ENCODE measurements at regions not wholly inside any gene's neighbourhood (a gene's known extent, or its start where the extent isn't known, plus 50 kb on each side); places are given as distances from the start of the nearest gene placed in this dataset.
A peak's percentile ranks its signal among the peaks of the same experiment; 100 is the strongest.

DNA sequence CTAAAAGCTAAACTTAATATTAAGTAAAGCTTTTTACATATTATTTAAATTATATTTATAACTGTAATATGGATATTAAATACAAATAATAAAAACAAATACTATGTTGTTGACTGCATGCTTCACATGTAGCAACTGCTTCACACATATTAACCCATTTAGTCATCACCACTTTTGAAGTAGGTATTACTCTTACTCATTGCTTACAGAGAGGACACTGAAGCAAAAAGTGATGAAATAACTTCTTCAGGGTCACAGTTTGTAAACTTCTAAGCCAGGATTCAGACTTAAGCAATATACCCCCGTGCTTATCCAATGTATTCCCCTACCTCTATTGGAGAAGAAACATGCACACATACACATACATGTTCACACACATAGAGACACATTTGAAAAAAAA is 166.6 kb downstream of the DKK2 start:
- intact Hi-C loops (cut with DNase I), result no loop called here
- ATAC-seq, result no peak

DNA sequence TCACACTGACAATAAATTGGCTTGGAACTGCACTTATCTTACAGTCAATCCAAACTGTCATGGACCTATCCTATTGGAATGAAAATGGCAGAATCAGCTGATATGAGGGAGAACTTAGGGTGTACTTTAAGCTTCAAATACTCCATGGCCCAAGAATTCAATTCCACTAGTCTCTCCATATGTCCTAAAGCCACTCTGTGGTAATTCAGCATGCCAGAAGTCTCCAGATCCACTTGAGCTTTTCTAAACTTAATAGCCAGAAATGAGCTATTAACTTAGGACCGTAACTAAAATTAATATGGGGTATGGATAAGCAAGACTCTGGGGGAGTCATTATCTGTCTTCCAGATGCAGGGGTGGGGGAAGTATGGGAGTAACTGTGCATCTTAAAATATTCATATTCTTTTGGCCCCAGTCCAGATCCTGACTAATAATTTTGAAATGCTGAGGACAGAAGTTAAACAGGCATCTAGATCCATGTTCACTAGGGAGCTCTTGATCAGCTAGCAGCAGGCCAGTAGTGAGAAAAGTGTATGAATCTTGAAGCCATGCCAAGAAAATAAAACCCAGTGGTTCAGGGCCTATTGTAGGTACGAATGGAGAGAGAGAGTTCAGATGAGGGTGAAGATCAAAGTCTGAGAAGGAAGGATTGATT is 167.6 kb downstream of the DKK2 start:
- H3K36me3 ChIP-seq, result no peaks in the 10 kb centered on the region
- TF ChIP-seq, protein P1, sequence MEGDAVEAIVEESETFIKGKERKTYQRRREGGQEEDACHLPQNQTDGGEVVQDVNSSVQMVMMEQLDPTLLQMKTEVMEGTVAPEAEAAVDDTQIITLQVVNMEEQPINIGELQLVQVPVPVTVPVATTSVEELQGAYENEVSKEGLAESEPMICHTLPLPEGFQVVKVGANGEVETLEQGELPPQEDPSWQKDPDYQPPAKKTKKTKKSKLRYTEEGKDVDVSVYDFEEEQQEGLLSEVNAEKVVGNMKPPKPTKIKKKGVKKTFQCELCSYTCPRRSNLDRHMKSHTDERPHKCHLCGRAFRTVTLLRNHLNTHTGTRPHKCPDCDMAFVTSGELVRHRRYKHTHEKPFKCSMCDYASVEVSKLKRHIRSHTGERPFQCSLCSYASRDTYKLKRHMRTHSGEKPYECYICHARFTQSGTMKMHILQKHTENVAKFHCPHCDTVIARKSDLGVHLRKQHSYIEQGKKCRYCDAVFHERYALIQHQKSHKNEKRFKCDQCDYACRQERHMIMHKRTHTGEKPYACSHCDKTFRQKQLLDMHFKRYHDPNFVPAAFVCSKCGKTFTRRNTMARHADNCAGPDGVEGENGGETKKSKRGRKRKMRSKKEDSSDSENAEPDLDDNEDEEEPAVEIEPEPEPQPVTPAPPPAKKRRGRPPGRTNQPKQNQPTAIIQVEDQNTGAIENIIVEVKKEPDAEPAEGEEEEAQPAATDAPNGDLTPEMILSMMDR (IDR thresholded peaks at IDR 0.05), result no peak
- ATAC-seq (no peak), DNase-seq (no peak)
- no peak overlapping the region for H3K4me3 ChIP-seq
- H3K9me3 ChIP-seq, result no peaks in the 10 kb centered on the region
- no peak overlapping the region for H3K27ac ChIP-seq
- H3K4me1 ChIP-seq, result no peaks in the 10 kb centered on the region
- no peaks in the 10 kb centered on the region for H3K27me3 ChIP-seq (ENCODE audit: low read depth)
- intact Hi-C loops (cut with DNase I), result no loop called here

More for the DNA sequence above, 166.6 kb downstream of the DKK2 start:
- Histone ChIP-seq H3K9me3 (no peaks in the 10 kb centered on the region), H3K4me3 (no peak overlapping the region), H3K27me3 (ENCODE audit: low read depth) (no peaks in the 10 kb centered on the region), H3K4me1 (no peaks in the 10 kb centered on the region), H3K27ac (no peak overlapping the region), H3K36me3 (no peaks in the 10 kb centered on the region)
- TF ChIP-seq, protein P1 (IDR thresholded peaks at IDR 0.05), result no peak
- DNase-seq, result no peak

DNA sequence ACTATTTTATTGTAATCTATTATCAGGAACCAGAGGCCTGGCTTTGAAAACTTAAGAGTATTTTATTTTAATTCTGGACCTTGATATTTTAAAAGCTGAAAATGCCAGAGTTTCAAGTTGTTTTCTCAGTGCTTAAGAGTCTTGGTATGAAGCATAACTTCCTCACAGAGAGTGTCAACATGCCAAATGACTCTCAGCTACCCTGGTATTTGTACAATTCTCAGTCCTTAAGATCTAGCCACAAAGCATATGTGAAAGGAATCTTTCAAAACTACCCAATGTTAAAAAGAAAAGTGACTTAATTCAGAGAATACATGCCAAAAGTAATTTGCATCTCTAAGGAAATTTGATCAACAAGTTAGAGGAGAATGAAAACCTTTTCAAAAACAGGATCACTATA is 171.9 kb downstream of the DKK2 start:
- peak; percentile 64 to 92 for ATAC-seq
- no peak overlapping the region for H3K27ac ChIP-seq
- H3K36me3 ChIP-seq, result no peaks in the 10 kb centered on the region
- H3K9me3 ChIP-seq, result no peaks in the 10 kb centered on the region
- no peak overlapping the region for H3K4me3 ChIP-seq
- H3K27me3 ChIP-seq (ENCODE audit: low read depth), result no peaks in the 10 kb centered on the region
- intact Hi-C loops (cut with DNase I), result no loop called here
- TF ChIP-seq, protein P1 (IDR thresholded peaks at IDR 0.05), result no peak
- DNase-seq, result no peak
- no peaks in the 10 kb centered on the region for H3K4me1 ChIP-seq

DNA sequence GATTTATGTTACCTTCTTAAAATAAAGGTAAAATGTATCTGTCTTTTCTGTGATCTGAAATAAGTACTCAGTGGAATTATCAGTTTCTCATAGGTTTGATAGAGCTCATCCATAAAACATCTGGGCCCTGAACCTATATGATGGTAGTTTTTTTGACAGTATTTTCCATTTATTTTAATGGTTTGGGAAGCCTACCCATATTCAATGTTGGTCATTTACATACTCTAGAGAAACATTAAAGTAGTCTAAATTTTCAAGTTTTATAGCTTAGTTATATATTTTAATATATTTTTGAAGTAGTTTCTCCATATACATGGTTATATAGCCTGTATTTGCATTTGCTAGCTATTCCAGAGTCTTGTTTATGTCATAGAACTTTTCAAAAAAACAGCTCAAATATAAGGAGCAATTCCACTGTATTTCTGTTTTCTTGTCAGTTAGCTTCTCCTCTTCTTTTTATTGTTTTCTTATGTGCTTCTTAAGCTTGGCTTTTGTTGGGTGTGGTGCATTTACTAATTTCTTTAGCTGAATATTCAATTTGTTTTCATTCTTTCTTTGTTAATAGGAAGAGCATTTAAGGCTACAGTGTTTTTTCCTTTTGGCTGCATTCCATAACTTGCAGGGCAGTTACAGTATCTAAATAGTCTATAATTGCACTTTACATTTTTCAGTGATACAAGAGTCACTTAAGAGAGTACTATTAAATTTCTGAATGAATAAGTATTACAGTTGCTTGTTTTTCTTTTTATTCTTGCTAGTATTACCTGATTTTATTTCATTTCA is 181.4 kb downstream of the DKK2 start:
- TF ChIP-seq, protein P1 (IDR thresholded peaks at IDR 0.05), result no peak
- Histone ChIP-seq H3K4me3 (no peak overlapping the region), H3K27me3 (ENCODE audit: low read depth) (no peaks in the 10 kb centered on the region), H3K36me3 (no peaks in the 10 kb centered on the region), H3K4me1 (no peaks in the 10 kb centered on the region), H3K9me3 (no peaks in the 10 kb centered on the region), H3K27ac (no peak overlapping the region)
- ATAC-seq (no peak), DNase-seq (no peak)
- intact Hi-C loops (cut with DNase I), result no loop called here

DNA sequence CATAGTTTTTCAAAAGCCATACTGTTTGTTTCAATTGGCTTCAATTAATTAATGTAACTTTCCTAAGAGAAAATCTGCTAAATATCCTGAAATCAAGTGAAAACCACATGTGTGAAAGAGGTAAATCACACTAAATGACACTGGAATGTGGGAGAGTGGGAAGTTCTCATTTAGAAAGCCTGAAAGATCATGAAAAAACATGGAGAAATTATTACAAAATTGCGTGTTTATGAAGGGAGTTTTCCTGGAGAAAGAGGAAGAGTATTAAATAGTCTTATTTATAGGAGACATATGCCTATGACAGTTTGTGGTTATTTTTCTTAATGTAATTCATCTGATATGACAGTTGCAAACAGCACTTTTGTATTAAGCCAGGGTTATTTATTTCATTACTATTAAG is 183.7 kb downstream of the DKK2 start:
- H3K27ac ChIP-seq, result no peak overlapping the region
- H3K9me3 ChIP-seq, result no peaks in the 10 kb centered on the region
- no peak for DNase-seq
- H3K36me3 ChIP-seq, result no peaks in the 10 kb centered on the region
- H3K4me3 ChIP-seq, result no peak overlapping the region
- H3K27me3 ChIP-seq (ENCODE audit: low read depth), result no peaks in the 10 kb centered on the region
- intact Hi-C loops (cut with DNase I), result no loop called here
- no peak for ATAC-seq
- TF ChIP-seq, protein P1 (IDR thresholded peaks at IDR 0.05), result no peak
- H3K4me1 ChIP-seq, result no peaks in the 10 kb centered on the region
